Neuronal stem cell (in vitro differentiated cells): ENCODE measurements at regions not wholly inside any gene's neighbourhood (a gene's known extent, or its start where the extent isn't known, plus 50 kb on each side); places are given as distances from the start of the nearest gene placed in this dataset.

ENCODE experiments used
- DNase-seq: peaks from one replicate; pipeline ENCODE4 v3.0.0-alpha.2; 2013; ENCODE audit warnings: low spot score
- H2AFZ ChIP-seq: one replicate; pipeline ENCODE4 v1.6.1; 2013; ENCODE audit warnings: mild to moderate bottlenecking, low read length, inconsistent platforms
- H2AK5ac ChIP-seq: 2 replicates; pipeline ENCODE4 v1.6.1; 2013; ENCODE audit warnings: low read depth, mild to moderate bottlenecking, inconsistent platforms, low read length, moderate library complexity, mixed read lengths
- H2BK120ac ChIP-seq: 2 replicates; pipeline ENCODE4 v1.6.1; 2013; ENCODE audit warnings: low read depth, mild to moderate bottlenecking, inconsistent platforms, low read length, moderate library complexity, mixed read lengths
- H2BK12ac ChIP-seq: one replicate; pipeline ENCODE4 v1.6.1; 2013; ENCODE audit warnings: low read length, inconsistent platforms
- H2BK15ac ChIP-seq: 2 replicates; pipeline ENCODE4 v1.6.1; 2013; ENCODE audit warnings: mild to moderate bottlenecking, low read length, inconsistent platforms, mixed read lengths
- H2BK5ac ChIP-seq: one replicate; pipeline ENCODE4 v1.6.1; 2013; ENCODE audit warnings: inconsistent platforms, mild to moderate bottlenecking, low read length, moderate library complexity
- H3K14ac ChIP-seq: one replicate; pipeline ENCODE4 v1.6.1; 2013; ENCODE audit warnings: low read length, inconsistent platforms
- H3K18ac ChIP-seq: 2 replicates; pipeline ENCODE4 v1.6.1; 2013; ENCODE audit warnings: low read length, inconsistent platforms
- H3K23ac ChIP-seq: 2 replicates; pipeline ENCODE4 v1.6.1; 2013; ENCODE audit warnings: low read depth, mild to moderate bottlenecking, mixed read lengths, low read length, inconsistent platforms; ENCODE audit not compliant: poor library complexity
- H3K27ac ChIP-seq: replicated peaks from 3 replicates; pipeline ENCODE4 v1.5.1; 2013; ENCODE audit warnings: low read length, inconsistent platforms
- H3K27me3 ChIP-seq, 3 experiments: 2 replicates each; pipeline ENCODE4 v1.6.1; 2013; ENCODE audit warnings: low read length in 3 of 3, mild to moderate bottlenecking in 2 of 3, inconsistent platforms in 1 of 3, low read depth in 1 of 3, mixed read lengths in 1 of 3, moderate library complexity in 1 of 3; ENCODE audit not compliant: control insufficient read depth in 3 of 3, insufficient read depth in 3 of 3
- H3K36me3 ChIP-seq, 2 donors: replicated peaks in 1 of 2; 2 replicates each; pipeline ENCODE4 v1.6.1; 2013; ENCODE audit warnings: low read length in 2 of 2; ENCODE audit not compliant: control insufficient read depth in 2 of 2, insufficient read depth in 2 of 2
- H3K4ac ChIP-seq: 2 replicates; pipeline ENCODE4 v1.6.1; 2013; ENCODE audit warnings: inconsistent platforms, mild to moderate bottlenecking, low read length, moderate library complexity
- H3K4me1 ChIP-seq, 2 donors: 1 replicate in 1 of 2; 2 replicates in 1 of 2; pipeline ENCODE4 v1.6.1; 2013; ENCODE audit warnings: low read length in 2 of 2, low read depth in 1 of 2; ENCODE audit not compliant: control insufficient read depth in 2 of 2, insufficient read depth in 1 of 2
- H3K4me2 ChIP-seq: one replicate; pipeline ENCODE4 v1.6.1; 2013; ENCODE audit warnings: mild to moderate bottlenecking, low read length, inconsistent platforms; ENCODE audit not compliant: insufficient read depth, poor library complexity, severe bottlenecking
- H3K4me3 ChIP-seq, 2 donors: 2 replicates each; pipeline ENCODE4 v1.5.1; 2013; ENCODE audit warnings: low read length in 2 of 2, mild to moderate bottlenecking in 2 of 2, inconsistent platforms in 1 of 2, moderate library complexity in 1 of 2
- H3K79me1 ChIP-seq: one replicate; pipeline ENCODE4 v1.6.1; 2013; ENCODE audit warnings: low read depth, mild to moderate bottlenecking, inconsistent platforms, low read length, moderate library complexity
- H3K9ac ChIP-seq: one replicate; pipeline ENCODE4 v1.6.1; 2013; ENCODE audit warnings: mild to moderate bottlenecking, low read depth, low read length, inconsistent platforms; ENCODE audit not compliant: poor library complexity
- H3K9me3 ChIP-seq, 2 donors: replicated peaks in 1 of 2; 2 replicates each; pipeline versions ENCODE3 to v1.6.1; 2013; ENCODE audit warnings: low read length in 2 of 2, mild to moderate bottlenecking in 2 of 2, inconsistent platforms in 1 of 2, low read depth in 1 of 2, mixed read lengths in 1 of 2, moderate library complexity in 1 of 2; ENCODE audit not compliant: control insufficient read depth in 2 of 2, insufficient read depth in 1 of 2
- H4K8ac ChIP-seq: one replicate; pipeline ENCODE4 v1.6.1; 2013; ENCODE audit warnings: low read depth, mild to moderate bottlenecking, inconsistent platforms, low read length, moderate library complexity
- H4K91ac ChIP-seq: one replicate; pipeline ENCODE4 v1.6.1; 2013; ENCODE audit warnings: low read length, low read depth, mild to moderate bottlenecking, inconsistent platforms; ENCODE audit not compliant: poor library complexity
- WGBS, 2 donors: extraction: QIAGEN DNeasy Blood & Tissue Kit; methylation state at CpG; one replicate each; pipeline ENCODE4 v1.1.7; 2013; ENCODE audit warnings: missing lambda C conversion rate in 2 of 2, mixed read lengths in 1 of 2; ENCODE audit not compliant: insufficient read length in 2 of 2, insufficient replicate concordance in 1 of 2; ENCODE audit errors: extremely low coverage in 2 of 2; 5-methylcytosine and 5-hydroxymethylcytosine counted together

DNA sequence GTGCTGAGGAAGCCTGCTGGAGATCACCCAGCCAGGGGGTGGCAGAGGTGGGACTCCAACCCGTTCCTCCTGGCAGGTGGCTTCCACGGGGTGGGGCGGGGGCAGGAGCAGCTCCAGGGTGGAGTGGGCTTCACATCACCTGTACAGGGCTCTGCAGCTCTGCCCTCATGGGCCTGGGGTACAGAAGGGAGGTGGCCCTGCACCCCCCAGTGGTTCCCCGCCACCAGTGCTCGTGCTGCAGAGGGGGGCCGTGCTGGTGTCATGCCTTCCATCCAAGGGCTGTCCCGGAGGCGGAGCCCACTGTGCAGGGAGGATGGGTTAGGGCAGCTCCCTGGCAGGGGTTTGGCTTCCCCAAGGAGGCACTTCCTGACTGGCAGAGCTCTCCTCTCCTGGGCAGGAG is 76.4 kb upstream of the SHISAL1 start:
- H3K79me1 ChIP-seq = no peaks in the 10 kb centered on the region
- no peak overlapping the region for H2BK5ac ChIP-seq
- no peaks in the 10 kb centered on the region for H3K4me1 ChIP-seq
- H2AFZ ChIP-seq = no peak overlapping the region
- H3K14ac ChIP-seq = no peak overlapping the region
- H4K91ac ChIP-seq = no peak overlapping the region
- no peaks in the 10 kb centered on the region for H3K36me3 ChIP-seq
- H2BK12ac ChIP-seq = peak overlapping the region; percentile 16
- H3K9ac ChIP-seq = no peak overlapping the region
- no peak overlapping the region for H2BK15ac ChIP-seq
- no peak overlapping the region for H3K27ac ChIP-seq
- no CpG with 5 or more reads among the region's 8 CpGs for WGBS, 2 donors
- no peak overlapping the region for H3K23ac ChIP-seq
- no peak overlapping the region for H4K8ac ChIP-seq
- no peak overlapping the region for H3K18ac ChIP-seq
- no peak overlapping the region for H2BK120ac ChIP-seq
- H3K4me2 ChIP-seq = no peak overlapping the region
- H3K27me3 ChIP-seq = peaks cover 0 to 58% (median 0%) of the 10 kb centered on the region in 3 experiments
- H3K4ac ChIP-seq = no peak overlapping the region
- H2AK5ac ChIP-seq = peak overlapping the region; percentile 40
- no peak for DNase-seq
- H3K9me3 ChIP-seq = no peaks in the 10 kb centered on the region
- no peak overlapping the region for H3K4me3 ChIP-seq

DNA sequence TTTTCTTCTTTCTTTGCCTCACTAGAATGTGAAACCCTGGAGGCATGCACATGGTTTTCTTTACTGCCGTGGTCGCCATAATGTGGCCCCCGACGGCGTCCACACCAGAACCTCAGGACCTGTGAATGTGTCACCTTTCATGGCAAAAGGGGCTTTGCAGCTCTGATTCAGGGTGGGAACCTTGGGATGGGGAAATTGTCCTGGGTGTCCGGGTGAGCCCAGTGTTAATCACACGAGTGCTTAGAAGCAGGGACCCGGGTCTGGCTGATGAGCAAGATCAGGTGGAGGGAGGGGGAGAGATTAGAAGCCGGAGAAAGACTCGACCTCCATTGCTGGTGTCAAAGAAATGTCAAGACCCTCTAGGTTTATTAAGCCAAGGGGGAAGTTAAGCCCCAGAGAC is 74.7 kb upstream of the SHISAL1 start:
- peaks cover 0 to 71% (median 0%) of the 10 kb centered on the region in 3 experiments for H3K27me3 ChIP-seq
- H3K18ac ChIP-seq = peak overlapping the region; percentile 76
- H2BK12ac ChIP-seq = no peak overlapping the region
- no peak overlapping the region for H4K8ac ChIP-seq
- H2BK15ac ChIP-seq = no peak overlapping the region
- H2AK5ac ChIP-seq = no peak overlapping the region
- H3K4me2 ChIP-seq = no peak overlapping the region
- no peaks in the 10 kb centered on the region for H3K79me1 ChIP-seq
- no CpG with 5 or more reads among the region's 10 CpGs for WGBS, 2 donors
- no peak overlapping the region for H3K4ac ChIP-seq
- H3K23ac ChIP-seq = peak overlapping the region; percentile 14
- no peak for DNase-seq
- H2BK120ac ChIP-seq = no peak overlapping the region
- H3K9ac ChIP-seq = no peak overlapping the region
- peaks cover 0 to 5% of the 10 kb centered on the region in 2 donors for H3K4me1 ChIP-seq
- no peak overlapping the region for H4K91ac ChIP-seq
- H3K4me3 ChIP-seq = no peak overlapping the region
- no peak overlapping the region for H2AFZ ChIP-seq
- no peaks in the 10 kb centered on the region for H3K9me3 ChIP-seq
- no peaks in the 10 kb centered on the region for H3K36me3 ChIP-seq
- no peak overlapping the region for H3K27ac ChIP-seq
- H3K14ac ChIP-seq = no peak overlapping the region
- H2BK5ac ChIP-seq = no peak overlapping the region

DNA sequence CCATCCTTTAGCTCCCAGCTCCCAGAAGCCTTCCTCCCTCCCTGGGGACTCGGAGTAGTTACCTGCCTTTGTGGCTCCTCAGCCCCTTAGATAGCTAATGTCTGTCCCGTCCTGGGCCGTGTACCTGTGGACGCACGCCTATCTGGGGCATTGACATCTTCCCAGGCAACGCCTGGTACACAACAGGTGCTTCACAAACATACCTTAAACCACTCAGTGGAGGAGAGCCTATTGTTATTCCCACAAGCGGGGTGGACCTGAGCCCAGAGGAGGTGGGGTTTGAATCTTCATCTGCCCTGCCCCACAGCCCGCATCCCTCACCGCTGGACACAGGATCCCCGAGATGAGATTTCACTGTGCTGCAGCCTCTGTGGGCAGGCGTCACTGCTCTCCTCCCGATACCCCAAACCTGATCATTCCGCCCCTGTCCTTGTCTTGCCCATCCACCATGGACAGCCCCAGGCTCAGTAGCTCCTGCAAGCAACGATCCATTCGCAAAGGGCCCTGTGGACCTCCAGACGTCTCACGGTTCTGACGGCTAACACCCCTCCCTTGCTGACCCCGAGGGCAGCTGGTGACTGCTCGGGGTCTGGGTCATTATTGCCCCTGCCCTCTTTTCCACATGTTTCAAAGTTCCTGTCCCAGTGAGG is 73.8 kb upstream of the SHISAL1 start:
- Histone ChIP-seq H2AFZ (no peak overlapping the region), H3K14ac (peak overlapping the region; percentile 28), H2BK5ac (no peak overlapping the region), H3K9me3 (no peaks in the 10 kb centered on the region), H3K18ac (peak overlapping the region; percentile 74), H4K91ac (no peak overlapping the region), H3K4me1 (peaks cover 7 to 13% of the 10 kb centered on the region in 2 donors), H3K4ac (no peak overlapping the region), H3K4me2 (no peak overlapping the region), H2BK120ac (no peak overlapping the region), H3K79me1 (no peaks in the 10 kb centered on the region), H2AK5ac (peak overlapping the region; percentile 89), H2BK15ac (peak overlapping the region; percentile 90), H3K27me3 (peaks cover 0 to 81% (median 0%) of the 10 kb centered on the region in 3 experiments), H3K23ac (no peak overlapping the region), H3K9ac (no peak overlapping the region), H3K4me3 (no peak overlapping the region), H3K36me3 (no peaks in the 10 kb centered on the region), H3K27ac (no peak overlapping the region), H2BK12ac (no peak overlapping the region), H4K8ac (no peak overlapping the region)
- no CpG with 5 or more reads among the region's 20 CpGs for WGBS, 2 donors
- no peak for DNase-seq

DNA sequence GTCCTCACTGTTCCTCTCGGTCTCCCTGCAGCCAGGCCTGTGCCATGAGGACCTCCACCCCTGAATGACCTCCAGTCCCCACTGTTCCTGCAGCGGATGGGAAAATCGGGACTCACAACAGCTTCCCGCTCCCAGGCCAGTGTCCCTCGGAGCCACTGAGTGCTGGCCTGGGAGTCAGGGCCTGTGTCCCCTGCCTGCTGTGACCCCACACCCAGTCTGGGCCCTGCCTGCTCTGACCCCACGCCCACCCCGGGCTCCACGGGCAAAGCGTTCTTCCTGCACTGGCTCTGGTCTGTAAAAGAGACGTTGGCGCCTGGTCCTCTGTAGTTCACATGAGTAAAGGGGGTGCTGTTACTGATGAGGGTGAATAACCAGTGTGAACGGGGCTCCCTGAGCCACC is 73.0 kb upstream of the SHISAL1 start:
- H3K23ac ChIP-seq = peak overlapping the region; percentile 83
- no peak overlapping the region for H3K27ac ChIP-seq
- no CpG with 5 or more reads among the region's 12 CpGs for WGBS, 2 donors
- no peak overlapping the region for H3K4me2 ChIP-seq
- H3K14ac ChIP-seq = peak overlapping the region; percentile 27
- H4K8ac ChIP-seq = peak overlapping the region; percentile 8
- H3K27me3 ChIP-seq = peaks cover 0 to 82% (median 0%) of the 10 kb centered on the region in 3 experiments
- H3K9me3 ChIP-seq = no peaks in the 10 kb centered on the region
- H4K91ac ChIP-seq = no peak overlapping the region
- no peak overlapping the region for H2AFZ ChIP-seq
- H2BK5ac ChIP-seq = no peak overlapping the region
- peak overlapping the region; percentile 19 for H3K4ac ChIP-seq
- H3K36me3 ChIP-seq = no peaks in the 10 kb centered on the region
- peaks cover 7 to 18% of the 10 kb centered on the region in 2 donors for H3K4me1 ChIP-seq
- peak overlapping the region; percentile 48 for H2BK12ac ChIP-seq
- DNase-seq = no peak
- H3K4me3 ChIP-seq = no peak overlapping the region
- peak overlapping the region; percentile 81 for H2BK15ac ChIP-seq
- H3K9ac ChIP-seq = no peak overlapping the region
- H3K18ac ChIP-seq = peak overlapping the region; percentile 41
- H3K79me1 ChIP-seq = no peaks in the 10 kb centered on the region
- H2BK120ac ChIP-seq = peak overlapping the region; percentile 49
- H2AK5ac ChIP-seq = peak overlapping the region; percentile 89
